A673 (cell line): ENCODE measurements at regions not wholly inside any gene's neighbourhood (a gene's known extent, or its start where the extent isn't known, plus 50 kb on each side); places are given as distances from the start of the nearest gene placed in this dataset.

ENCODE experiments used
- CTCF ChIP-seq: fragments of 300-800, 200-600 bp; sonication (generic); conservative IDR thresholded peaks from 2 replicates; pipeline ENCODE4 v1.5.1; 2017; ENCODE audit warnings: low read depth, mild to moderate bottlenecking, antibody characterized with exemption, low read length, moderate library complexity, mixed read lengths
- EZH2 ChIP-seq: fragments of 200-600 bp; sonication (generic); IDR thresholded peaks from 2 replicates; pipeline ENCODE4 v1.6.1; 2017; ENCODE audit warnings: borderline replicate concordance, low read depth, mild to moderate bottlenecking, mixed read lengths, antibody characterized with exemption, low read length; ENCODE audit not compliant: poor library complexity, severe bottlenecking

- TF ChIP-seq CTCF, result no peak
- TF ChIP-seq EZH2, result no peak
These were observed 61.4 kb upstream of the SIX3 start for GRCh38 chr2:44880125-44880483.
